ENCODE measurements at regions not wholly inside any gene's neighbourhood (a gene's known extent, or its start where the extent isn't known, plus 50 kb on each side); places are given as distances from the start of the nearest gene placed in this dataset.

- peak overlapping the region; percentile 85 for H2AFZ ChIP-seq (ENCODE audit: low read length)
- H3K4me1 ChIP-seq (ENCODE audit: control insufficient read depth in 2 of 2, insufficient read depth in 1 of 2, low read depth in 1 of 2, low read length in 2 of 2): peaks cover 20 to 31% of the 10 kb centered on the region in 2 donors
- H3K4me2 ChIP-seq (ENCODE audit: insufficient read depth, low read length, poor library complexity, severe bottlenecking): no peak overlapping the region
- H3K18ac ChIP-seq (ENCODE audit: low read length): peak overlapping the region; percentile 84
- peak overlapping the region; percentile 97 for H2BK12ac ChIP-seq (ENCODE audit: low read length)
- peak overlapping the region; percentile 93 for H4K91ac ChIP-seq (ENCODE audit: low read depth, low read length, poor library complexity)
- H3K9me3 ChIP-seq (replicated peaks in 1 of 2; ENCODE audit: control insufficient read depth in 2 of 2, insufficient read depth in 1 of 2, low read depth in 1 of 2, low read length in 2 of 2): no peaks in the 10 kb centered on the region
- peak overlapping the region; percentile 98 for H2AK5ac ChIP-seq (ENCODE audit: low read depth, low read length)
- H3K9ac ChIP-seq (ENCODE audit: low read depth, low read length, poor library complexity): no peak overlapping the region
- peak overlapping the region; percentile 32 for H2BK120ac ChIP-seq (ENCODE audit: low read depth, low read length)
- H2BK15ac ChIP-seq (ENCODE audit: low read length): peak overlapping the region; percentile 64
- no peak for DNase-seq (ENCODE audit: low spot score)
- no CpG with 5 or more reads among the region's 11 CpGs for WGBS, 2 donors (ENCODE audit: extremely low coverage in 2 of 2, insufficient read length in 2 of 2, insufficient replicate concordance in 1 of 2)
- H2BK5ac ChIP-seq (ENCODE audit: low read length): peak overlapping the region; percentile 8
- H3K4ac ChIP-seq (ENCODE audit: low read length): peak overlapping the region; percentile 60
- no peak overlapping the region for H3K27ac ChIP-seq (replicated peaks; ENCODE audit: low read length)
- H3K23ac ChIP-seq (ENCODE audit: low read depth, low read length, poor library complexity): no peak overlapping the region
- no peak overlapping the region for H3K14ac ChIP-seq (ENCODE audit: low read length)
- H3K4me3 ChIP-seq (ENCODE audit: low read length in 2 of 2): no peak overlapping the region
- H3K27me3 ChIP-seq (ENCODE audit: control insufficient read depth in 3 of 3, insufficient read depth in 3 of 3, low read depth in 1 of 3, low read length in 3 of 3): peaks cover 0 to 10% (median 0%) of the 10 kb centered on the region in 3 experiments
- no peaks in the 10 kb centered on the region for H3K36me3 ChIP-seq (replicated peaks in 1 of 2; ENCODE audit: control insufficient read depth in 2 of 2, insufficient read depth in 2 of 2, low read length in 2 of 2)
- H4K8ac ChIP-seq (ENCODE audit: low read depth, low read length): no peak overlapping the region
- H3K79me1 ChIP-seq (ENCODE audit: low read depth, low read length): no peaks in the 10 kb centered on the region
Measured at GRCh38 chr17:77540531-77540930, 399.8 kb downstream of the SEC14L1 start.

- Histone ChIP-seq H3K23ac (ENCODE audit: low read depth, low read length, poor library complexity) (no peak overlapping the region), H4K8ac (ENCODE audit: low read depth, low read length) (no peak overlapping the region), H3K36me3 (replicated peaks in 1 of 2; ENCODE audit: control insufficient read depth in 2 of 2, insufficient read depth in 2 of 2, low read length in 2 of 2) (no peaks in the 10 kb centered on the region), H2BK15ac (ENCODE audit: low read length) (no peak overlapping the region), H3K9ac (ENCODE audit: low read depth, low read length, poor library complexity) (no peak overlapping the region), H2BK12ac (ENCODE audit: low read length) (no peak overlapping the region), H3K4me3 (ENCODE audit: low read length in 2 of 2) (no peak overlapping the region), H3K4me2 (ENCODE audit: insufficient read depth, low read length, poor library complexity, severe bottlenecking) (peak overlapping the region; percentile 18), H3K9me3 (replicated peaks in 1 of 2; ENCODE audit: control insufficient read depth in 2 of 2, insufficient read depth in 1 of 2, low read depth in 1 of 2, low read length in 2 of 2) (peaks cover 0 to 3% of the 10 kb centered on the region in 2 donors), H3K18ac (ENCODE audit: low read length) (peak overlapping the region; percentile 49), H3K14ac (ENCODE audit: low read length) (peak overlapping the region; percentile 12), H3K27me3 (ENCODE audit: control insufficient read depth in 3 of 3, insufficient read depth in 3 of 3, low read depth in 1 of 3, low read length in 3 of 3) (peaks cover 0 to 10% (median 0%) of the 10 kb centered on the region in 3 experiments), H3K4ac (ENCODE audit: low read length) (no peak overlapping the region), H2BK5ac (ENCODE audit: low read length) (no peak overlapping the region), H2BK120ac (ENCODE audit: low read depth, low read length) (peak overlapping the region; percentile 32), H2AK5ac (ENCODE audit: low read depth, low read length) (no peak overlapping the region), H2AFZ (ENCODE audit: low read length) (peak overlapping the region; percentile 85), H3K4me1 (ENCODE audit: control insufficient read depth in 2 of 2, insufficient read depth in 1 of 2, low read depth in 1 of 2, low read length in 2 of 2) (peaks cover 20 to 29% of the 10 kb centered on the region in 2 donors), H3K27ac (replicated peaks; ENCODE audit: low read length) (peak overlapping the region; percentile 7), H3K79me1 (ENCODE audit: low read depth, low read length) (no peaks in the 10 kb centered on the region), H4K91ac (ENCODE audit: low read depth, low read length, poor library complexity) (no peak overlapping the region)
- DNase-seq (ENCODE audit: low spot score): no peak
- no CpG with 5 or more reads among the region's 15 CpGs for WGBS, 2 donors (ENCODE audit: extremely low coverage in 2 of 2, insufficient read length in 2 of 2, insufficient replicate concordance in 1 of 2)
Measured at GRCh38 chr17:77540975-77541374, 400.2 kb downstream of the SEC14L1 start.

- peaks cover 23 to 31% of the 10 kb centered on the region in 2 donors for H3K4me1 ChIP-seq (ENCODE audit: control insufficient read depth in 2 of 2, insufficient read depth in 1 of 2, low read depth in 1 of 2, low read length in 2 of 2)
- H3K23ac ChIP-seq (ENCODE audit: low read depth, low read length, poor library complexity): no peak overlapping the region
- no peak overlapping the region for H3K4me2 ChIP-seq (ENCODE audit: insufficient read depth, low read length, poor library complexity, severe bottlenecking)
- H3K36me3 ChIP-seq (replicated peaks in 1 of 2; ENCODE audit: control insufficient read depth in 2 of 2, insufficient read depth in 2 of 2, low read length in 2 of 2): no peaks in the 10 kb centered on the region
- no peak overlapping the region for H3K18ac ChIP-seq (ENCODE audit: low read length)
- H2AFZ ChIP-seq (ENCODE audit: low read length): no peak overlapping the region
- no peak overlapping the region for H3K9ac ChIP-seq (ENCODE audit: low read depth, low read length, poor library complexity)
- no peak overlapping the region for H2AK5ac ChIP-seq (ENCODE audit: low read depth, low read length)
- peaks cover 0 to 10% (median 0%) of the 10 kb centered on the region in 3 experiments for H3K27me3 ChIP-seq (ENCODE audit: control insufficient read depth in 3 of 3, insufficient read depth in 3 of 3, low read depth in 1 of 3, low read length in 3 of 3)
- H3K14ac ChIP-seq (ENCODE audit: low read length): no peak overlapping the region
- H3K9me3 ChIP-seq (replicated peaks in 1 of 2; ENCODE audit: control insufficient read depth in 2 of 2, insufficient read depth in 1 of 2, low read depth in 1 of 2, low read length in 2 of 2): peaks cover 0 to 6% of the 10 kb centered on the region in 2 donors
- H2BK120ac ChIP-seq (ENCODE audit: low read depth, low read length): no peak overlapping the region
- no peak for DNase-seq (ENCODE audit: low spot score)
- H3K4ac ChIP-seq (ENCODE audit: low read length): no peak overlapping the region
- no peak overlapping the region for H4K91ac ChIP-seq (ENCODE audit: low read depth, low read length, poor library complexity)
- H3K27ac ChIP-seq (replicated peaks; ENCODE audit: low read length): peak overlapping the region; percentile 19
- no CpG with 5 or more reads among the region's 1 CpG for WGBS, 2 donors (ENCODE audit: extremely low coverage in 2 of 2, insufficient read length in 2 of 2, insufficient replicate concordance in 1 of 2)
- H3K4me3 ChIP-seq (ENCODE audit: low read length in 2 of 2): no peak overlapping the region
- no peak overlapping the region for H2BK5ac ChIP-seq (ENCODE audit: low read length)
- no peaks in the 10 kb centered on the region for H3K79me1 ChIP-seq (ENCODE audit: low read depth, low read length)
- H2BK15ac ChIP-seq (ENCODE audit: low read length): no peak overlapping the region
- no peak overlapping the region for H4K8ac ChIP-seq (ENCODE audit: low read depth, low read length)
- H2BK12ac ChIP-seq (ENCODE audit: low read length): no peak overlapping the region
Measured at GRCh38 chr17:77542011-77542410, 401.2 kb downstream of the SEC14L1 start.

GRCh38 chr17:77542551-77543490 is 402.1 kb downstream of the SEC14L1 start:
- H3K4me2 ChIP-seq (ENCODE audit: insufficient read depth, low read length, poor library complexity, severe bottlenecking): no peak overlapping the region
- peak overlapping the region; percentile 38 for H3K27ac ChIP-seq (replicated peaks; ENCODE audit: low read length)
- H3K27me3 ChIP-seq (ENCODE audit: control insufficient read depth in 3 of 3, insufficient read depth in 3 of 3, low read depth in 1 of 3, low read length in 3 of 3): peaks cover 0 to 8% (median 0%) of the 10 kb centered on the region in 3 experiments
- H2AK5ac ChIP-seq (ENCODE audit: low read depth, low read length): no peak overlapping the region
- no peaks in the 10 kb centered on the region for H3K36me3 ChIP-seq (replicated peaks in 1 of 2; ENCODE audit: control insufficient read depth in 2 of 2, insufficient read depth in 2 of 2, low read length in 2 of 2)
- no peak overlapping the region for H3K23ac ChIP-seq (ENCODE audit: low read depth, low read length, poor library complexity)
- H2AFZ ChIP-seq (ENCODE audit: low read length): peak overlapping the region; percentile 60
- no peak overlapping the region for H2BK15ac ChIP-seq (ENCODE audit: low read length)
- no peaks in the 10 kb centered on the region for H3K79me1 ChIP-seq (ENCODE audit: low read depth, low read length)
- H3K4ac ChIP-seq (ENCODE audit: low read length): no peak overlapping the region
- no peak overlapping the region for H3K14ac ChIP-seq (ENCODE audit: low read length)
- DNase-seq (ENCODE audit: low spot score): peak; percentile 85
- H3K4me1 ChIP-seq (ENCODE audit: control insufficient read depth in 2 of 2, insufficient read depth in 1 of 2, low read depth in 1 of 2, low read length in 2 of 2): peaks cover 25 to 33% of the 10 kb centered on the region in 2 donors
- H3K9ac ChIP-seq (ENCODE audit: low read depth, low read length, poor library complexity): no peak overlapping the region
- WGBS, 2 donors (ENCODE audit: extremely low coverage in 2 of 2, insufficient read length in 2 of 2, insufficient replicate concordance in 1 of 2): no CpG with 5 or more reads among the region's 13 CpGs
- no peak overlapping the region for H4K8ac ChIP-seq (ENCODE audit: low read depth, low read length)
- peak overlapping the region; percentile 11 for H3K18ac ChIP-seq (ENCODE audit: low read length)
- H3K9me3 ChIP-seq (replicated peaks in 1 of 2; ENCODE audit: control insufficient read depth in 2 of 2, insufficient read depth in 1 of 2, low read depth in 1 of 2, low read length in 2 of 2): peaks cover 0 to 6% of the 10 kb centered on the region in 2 donors
- H3K4me3 ChIP-seq (ENCODE audit: low read length in 2 of 2): no peak overlapping the region
- H2BK12ac ChIP-seq (ENCODE audit: low read length): no peak overlapping the region
- H2BK5ac ChIP-seq (ENCODE audit: low read length): no peak overlapping the region
- H4K91ac ChIP-seq (ENCODE audit: low read depth, low read length, poor library complexity): no peak overlapping the region
- H2BK120ac ChIP-seq (ENCODE audit: low read depth, low read length): no peak overlapping the region
